HG02798 (cell line): ENCODE measurements at regions not wholly inside any gene's neighbourhood (a gene's known extent, or its start where the extent isn't known, plus 50 kb on each side); places are given as distances from the start of the nearest gene placed in this dataset.

ENCODE experiments used
- ATAC-seq: cut with Tn5 transposase; IDR thresholded peaks from one replicate; pipeline ENCODE4 v1.9.1; 2021; ENCODE audit warnings: mild to moderate bottlenecking; ENCODE audit not compliant: unreplicated experiment, poor library complexity

- ATAC-seq = no peak
Measured at GRCh38 chr6:164023535-164023934, 609.0 kb downstream of the QKI start.

GRCh38 chr6:164022632-164023031 lies 608.1 kb downstream of the QKI start:
- ATAC-seq = no peak

- ATAC-seq = no peak
Measured at GRCh38 chr6:164021589-164022250, 607.2 kb downstream of the QKI start.

GRCh38 chr6:164020142-164020541 lies 605.6 kb downstream of the QKI start:
- no peak for ATAC-seq

GRCh38 chr6:164018133-164018532 lies 603.6 kb downstream of the QKI start:
- ATAC-seq = no peak

- ATAC-seq = no peak
Measured at GRCh38 chr6:164016056-164016455, 601.5 kb downstream of the QKI start.

- no peak for ATAC-seq
Measured at GRCh38 chr6:164015088-164015484, 600.6 kb downstream of the QKI start.

GRCh38 chr6:164014346-164015087 lies 600.0 kb downstream of the QKI start:
- no peak for ATAC-seq

- ATAC-seq = no peak
Measured at GRCh38 chr6:164013480-164014208, 599.1 kb downstream of the QKI start.

GRCh38 chr6:164011321-164011720 lies 596.8 kb downstream of the QKI start:
- ATAC-seq = no peak

- ATAC-seq = no peak
Measured at GRCh38 chr6:164010441-164011103, 596.1 kb downstream of the QKI start.

- no peak for ATAC-seq
Measured at GRCh38 chr6:164008902-164009301, 594.4 kb downstream of the QKI start.

- ATAC-seq = no peak
Measured at GRCh38 chr6:164007881-164008280, 593.4 kb downstream of the QKI start.

- ATAC-seq = no peak
Measured at GRCh38 chr6:164006459-164006858, 591.9 kb downstream of the QKI start.

- ATAC-seq = no peak
Measured at GRCh38 chr6:164005004-164005711, 590.6 kb downstream of the QKI start.

- no peak for ATAC-seq
Measured at GRCh38 chr6:164000276-164000675, 585.8 kb downstream of the QKI start.

GRCh38 chr6:163999475-164000125 lies 585.1 kb downstream of the QKI start:
- no peak for ATAC-seq

- no peak for ATAC-seq
Measured at GRCh38 chr6:163998496-163998895, 584.0 kb downstream of the QKI start.

- ATAC-seq = no peak
Measured at GRCh38 chr6:163996491-163996890, 582.0 kb downstream of the QKI start.

GRCh38 chr6:163994566-163994965 lies 580.0 kb downstream of the QKI start:
- no peak for ATAC-seq
